HG02759 (cell line): ENCODE measurements at regions not wholly inside any gene's neighbourhood (a gene's known extent, or its start where the extent isn't known, plus 50 kb on each side); places are given as distances from the start of the nearest gene placed in this dataset.

ENCODE experiments used
- ATAC-seq: cut with Tn5 transposase; IDR thresholded peaks from one replicate; pipeline ENCODE4 v1.9.1; 2021; ENCODE audit warnings: mild to moderate bottlenecking, moderate library complexity; ENCODE audit not compliant: unreplicated experiment

DNA sequence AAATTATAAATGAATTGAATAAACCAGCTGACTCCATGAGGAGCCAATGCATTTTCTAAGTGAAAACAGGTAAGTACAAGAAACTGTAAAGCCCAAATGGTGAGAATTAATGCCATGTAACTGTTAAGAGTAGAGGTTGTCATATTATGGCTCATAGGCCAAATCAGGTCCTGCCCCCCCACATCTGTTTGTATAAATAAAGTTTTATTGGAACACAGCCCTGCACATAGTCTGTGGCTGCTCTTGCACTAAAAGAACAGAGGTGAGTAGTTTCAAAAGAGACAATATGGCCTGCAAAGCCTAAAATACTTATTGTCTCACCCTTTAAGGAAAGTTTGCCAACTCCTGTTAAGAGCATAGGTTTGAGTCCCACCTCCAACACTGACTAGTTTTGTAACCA is 140.5 kb upstream of the SRRM4 start:
- ATAC-seq = no peak

DNA sequence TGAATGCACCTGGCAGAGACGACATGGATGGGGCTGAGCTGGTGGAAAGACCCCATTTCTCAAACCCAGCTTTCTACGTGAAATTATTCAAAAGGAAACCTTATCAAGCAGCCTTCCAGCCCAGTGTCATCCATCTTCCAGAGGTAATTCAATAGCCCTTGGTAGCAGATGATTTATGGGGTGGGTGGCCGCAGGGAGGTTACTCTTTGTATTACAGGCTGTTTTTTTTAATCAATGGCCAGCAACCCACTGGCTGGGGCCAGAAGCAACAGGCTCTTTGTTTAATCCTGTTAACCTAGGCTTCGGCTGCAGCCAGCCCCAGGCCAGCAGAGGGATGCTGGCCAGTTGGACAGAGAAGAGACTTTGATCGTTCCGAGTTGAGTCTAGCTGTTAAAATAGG is 139.8 kb upstream of the SRRM4 start:
- no peak for ATAC-seq

DNA sequence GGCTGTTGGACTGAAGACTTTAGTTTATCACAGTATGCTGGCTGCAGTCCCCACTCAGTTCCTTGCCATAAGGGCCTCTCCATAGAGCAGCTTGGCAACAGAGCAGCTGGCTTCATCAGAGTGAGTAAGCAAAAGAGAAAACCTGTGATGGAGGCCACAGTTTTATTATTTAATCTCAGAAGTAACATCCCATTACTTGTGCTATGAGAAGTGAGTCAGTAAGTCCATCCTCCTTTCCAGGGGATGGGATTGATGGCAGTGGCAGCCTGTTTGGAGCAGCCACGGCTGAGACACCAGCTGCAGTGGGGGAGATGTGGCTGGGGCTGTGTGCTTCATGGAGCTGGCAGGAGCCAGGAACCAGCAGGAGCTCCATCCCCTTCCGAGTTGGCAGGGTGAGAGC is 138.5 kb upstream of the SRRM4 start:
- ATAC-seq = no peak

DNA sequence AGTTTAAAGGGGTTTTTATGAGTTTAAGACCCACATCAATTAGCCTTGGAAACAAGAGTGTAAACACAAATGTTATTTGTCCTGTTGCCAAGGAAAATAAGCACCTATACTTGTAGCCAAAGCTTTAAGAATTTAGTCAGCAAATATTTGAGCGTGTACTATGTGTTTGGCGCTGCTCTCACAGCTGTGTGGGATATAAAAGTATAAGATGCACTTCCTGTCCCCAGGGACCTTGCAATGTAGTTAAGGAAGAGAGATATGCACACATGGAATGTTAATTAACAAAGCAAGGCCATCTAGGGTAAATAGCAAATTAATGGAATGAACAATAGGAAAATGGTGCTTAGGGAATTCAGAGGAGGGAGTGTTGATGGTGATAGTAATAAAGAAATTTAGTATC is 134.9 kb upstream of the SRRM4 start:
- ATAC-seq = no peak

DNA sequence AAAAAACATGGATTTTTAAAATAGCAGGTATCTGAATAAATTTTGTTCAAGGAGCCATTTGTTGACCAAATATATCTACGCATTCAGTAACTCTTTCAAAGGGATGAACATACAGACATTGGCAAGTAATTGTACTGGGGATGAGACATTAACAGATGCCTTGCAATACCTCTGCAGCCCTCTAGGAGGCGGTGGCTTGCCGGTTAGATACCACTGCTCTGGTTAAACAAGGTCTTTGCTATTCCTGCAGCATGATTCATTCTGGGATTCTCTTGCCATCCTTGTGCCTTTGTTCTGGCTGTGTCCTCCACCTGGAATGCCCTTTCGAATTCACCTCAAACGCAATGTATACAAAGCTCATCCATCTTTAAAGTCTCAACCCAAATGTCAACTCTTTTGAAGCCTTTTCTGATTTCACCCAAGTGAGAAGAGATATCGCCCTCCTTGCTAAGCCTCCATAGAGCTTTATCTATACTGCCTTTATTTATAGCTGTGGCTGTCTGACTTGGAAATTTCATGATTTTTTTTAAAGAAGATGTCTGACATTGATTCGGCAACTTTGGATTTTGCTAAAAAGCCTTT is 131.0 kb upstream of the SRRM4 start:
- no peak for ATAC-seq

DNA sequence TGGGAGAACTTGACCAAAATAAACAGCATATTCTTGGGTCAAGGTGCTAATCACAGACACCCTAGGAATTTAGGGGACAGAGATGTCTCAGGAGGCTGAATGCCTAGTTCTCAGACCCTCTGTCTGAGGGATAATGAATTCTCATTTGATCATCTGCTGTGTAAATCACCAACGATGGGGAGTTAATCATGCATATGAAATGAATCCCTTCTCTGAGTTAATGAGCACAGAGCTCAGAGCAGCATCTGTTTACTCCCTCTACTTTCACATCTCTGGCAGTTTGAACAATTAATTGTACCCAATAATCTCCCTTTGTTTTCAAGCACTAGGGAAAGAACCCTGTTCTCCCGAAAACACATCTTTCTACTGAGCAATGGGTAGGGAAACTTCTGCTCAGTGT is 129.4 kb upstream of the SRRM4 start:
- ATAC-seq = no peak

DNA sequence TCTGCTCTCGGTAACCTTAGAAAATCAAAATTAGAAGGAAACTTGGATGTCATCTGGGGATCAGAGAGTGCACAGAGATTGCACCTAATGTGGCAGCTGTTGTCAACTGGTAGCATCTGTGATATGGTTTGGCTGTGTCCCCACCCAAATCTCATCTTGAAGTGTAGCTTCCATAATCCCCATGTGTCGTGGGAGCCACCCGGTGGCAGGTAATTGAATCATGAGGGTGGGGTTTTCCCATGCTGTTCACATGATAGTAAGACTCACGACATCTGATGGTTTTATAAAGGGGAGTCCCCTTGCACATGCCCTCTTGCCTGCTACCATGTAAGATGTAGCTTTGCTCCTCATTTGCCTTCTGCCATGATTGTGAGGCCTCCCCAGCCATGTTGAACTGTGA is 127.7 kb upstream of the SRRM4 start:
- ATAC-seq = no peak

DNA sequence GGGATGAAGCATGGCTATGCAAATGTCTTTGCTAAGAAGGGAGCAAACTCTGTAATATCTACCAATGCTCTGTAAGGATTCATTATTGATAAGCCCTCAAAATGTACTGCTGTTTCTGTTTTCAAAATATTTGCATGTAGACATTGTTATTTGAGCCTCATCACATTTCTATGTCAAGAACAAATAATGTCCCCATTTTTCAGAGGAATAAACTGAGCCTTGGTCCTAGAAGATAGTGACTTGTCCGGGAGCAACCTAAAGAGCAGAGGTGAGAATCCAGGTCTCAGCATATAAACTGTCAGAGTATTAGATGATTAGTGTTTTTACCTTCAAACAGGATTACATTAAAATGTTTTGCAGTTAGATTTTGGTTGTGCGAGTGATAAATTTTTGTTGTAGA is 125.5 kb upstream of the SRRM4 start:
- no peak for ATAC-seq

DNA sequence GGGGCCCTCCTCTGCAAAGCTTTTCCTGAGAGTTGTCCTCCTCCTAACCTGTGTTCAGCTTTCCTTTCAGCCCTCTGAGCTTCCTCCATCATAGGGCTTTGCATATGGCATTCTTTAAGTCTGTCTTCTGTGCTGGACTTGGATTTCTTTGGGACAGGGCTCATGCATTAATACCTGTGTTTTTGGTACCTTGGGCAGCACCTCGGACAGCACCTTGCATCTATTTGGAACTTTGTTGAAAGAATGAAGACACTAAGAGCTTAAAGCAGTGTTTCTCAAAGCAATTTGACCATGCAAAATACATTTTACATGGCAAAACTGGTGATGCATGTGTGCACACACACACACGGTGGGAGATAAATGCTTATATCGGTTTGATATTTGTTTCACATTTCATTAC is 115.0 kb upstream of the SRRM4 start:
- ATAC-seq = no peak

DNA sequence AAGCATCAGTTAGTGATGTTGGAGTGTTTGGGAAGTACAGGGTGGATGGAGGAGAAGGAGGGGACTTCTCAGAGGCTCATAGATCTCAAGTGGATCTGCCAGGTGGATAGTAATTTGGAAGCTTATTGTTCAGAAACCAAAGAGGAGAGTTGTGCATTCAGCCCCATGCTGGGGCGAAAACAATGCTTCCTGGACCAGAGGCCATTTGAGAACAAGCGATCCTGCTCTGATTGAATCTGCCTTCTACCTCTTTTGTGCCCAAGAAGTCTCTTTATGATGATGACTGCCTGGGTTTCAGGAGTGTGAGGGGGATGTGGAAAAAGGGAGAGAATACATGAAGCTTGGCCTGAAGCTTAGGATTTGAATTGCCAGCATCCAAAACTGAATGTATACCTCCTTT is 110.8 kb upstream of the SRRM4 start:
- no peak for ATAC-seq

DNA sequence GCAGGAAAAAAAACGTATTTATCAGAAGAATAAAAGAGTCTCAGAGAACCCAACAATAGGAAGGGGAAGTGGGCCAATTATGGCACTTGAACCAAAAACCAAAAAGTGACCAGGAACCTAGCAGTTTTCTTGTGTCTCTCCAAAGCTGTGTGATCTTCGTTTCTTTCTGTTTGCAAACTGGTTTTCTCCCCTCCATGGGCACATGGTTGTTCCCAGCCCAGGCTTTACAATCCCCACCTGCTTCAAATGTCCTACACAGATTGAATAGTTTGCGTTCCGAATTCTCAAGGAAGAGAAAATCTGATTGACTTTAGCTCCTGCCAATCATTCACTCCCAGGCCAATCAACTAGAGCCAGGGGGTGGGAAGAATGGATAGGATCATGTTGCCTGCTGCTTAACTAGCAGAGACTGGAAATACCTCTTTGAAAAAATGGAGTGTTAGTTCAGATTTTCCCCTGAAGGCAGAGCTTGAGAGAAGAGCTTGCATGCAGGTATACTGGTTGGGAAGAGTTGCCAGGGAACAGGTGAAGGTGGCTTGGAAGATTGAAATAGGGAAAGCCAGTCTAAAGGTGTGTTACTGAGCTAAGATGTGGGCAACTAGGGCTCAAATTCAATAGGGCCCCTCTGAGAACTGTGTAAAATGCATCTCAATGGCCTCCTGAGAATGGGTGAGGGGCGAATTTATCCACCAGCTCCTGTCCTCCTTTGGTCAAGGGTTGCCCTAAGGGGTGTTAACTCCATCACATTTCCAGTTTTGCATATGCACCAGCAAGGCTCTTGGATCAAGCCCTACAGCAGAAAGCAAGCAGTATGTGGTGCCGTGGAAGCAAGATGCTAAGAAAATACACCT is 106.4 kb upstream of the SRRM4 start:
- ATAC-seq = no peak

DNA sequence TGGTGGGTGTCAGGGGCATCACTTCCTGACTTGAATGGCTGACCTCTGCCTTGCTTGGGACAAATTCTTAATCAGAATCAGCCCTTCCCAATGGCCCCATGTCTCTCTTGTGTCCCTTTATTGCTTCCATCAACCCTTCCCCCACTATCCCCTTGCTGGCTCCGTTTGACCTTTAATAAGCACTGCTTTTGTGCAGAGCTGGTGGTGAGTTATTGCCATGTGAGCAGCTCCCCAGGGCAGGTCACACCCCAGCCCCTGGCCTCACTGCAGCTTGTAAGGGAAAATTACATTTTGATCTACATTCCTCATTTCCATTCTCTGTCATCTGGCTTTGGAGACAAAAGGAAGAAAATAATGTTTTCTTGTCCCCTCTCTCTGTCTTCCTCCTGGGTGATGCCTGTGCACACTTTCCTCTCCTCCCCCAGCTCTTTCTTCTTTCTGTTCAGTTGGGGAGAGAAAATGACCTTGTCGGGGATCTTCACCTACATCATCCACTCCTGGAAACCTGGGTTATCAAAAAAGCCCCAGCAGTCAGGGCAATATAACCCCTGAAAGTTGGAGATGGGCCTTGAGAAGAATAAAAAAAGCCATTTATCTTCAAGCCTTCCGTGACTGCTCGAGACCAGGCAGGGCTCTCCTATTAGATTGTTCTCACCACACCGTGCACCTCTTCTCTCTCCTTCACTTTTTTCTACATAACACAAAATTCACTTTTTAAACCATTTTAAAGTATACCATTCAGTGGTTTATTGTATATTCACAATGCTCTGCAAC is 100.4 kb upstream of the SRRM4 start:
- ATAC-seq = no peak

DNA sequence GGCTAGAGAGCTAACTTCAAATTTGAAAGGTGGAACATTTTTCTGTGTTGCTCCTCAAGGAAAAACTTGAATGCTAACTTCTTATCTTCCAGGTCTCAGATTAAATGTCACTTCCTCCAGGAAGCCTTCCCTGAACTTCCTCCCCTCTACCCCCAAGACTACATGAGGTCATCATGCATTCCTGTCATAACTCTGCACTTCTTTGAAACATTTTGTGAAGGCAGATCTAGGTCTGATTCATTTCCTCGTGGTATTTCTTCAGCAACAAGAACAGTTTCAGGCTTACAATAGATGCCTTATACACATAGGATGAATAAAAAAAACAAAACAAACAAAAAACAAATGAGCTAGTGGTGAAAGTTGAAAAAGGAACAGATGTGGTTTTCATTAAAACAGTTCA is 97.1 kb upstream of the SRRM4 start:
- ATAC-seq = no peak

DNA sequence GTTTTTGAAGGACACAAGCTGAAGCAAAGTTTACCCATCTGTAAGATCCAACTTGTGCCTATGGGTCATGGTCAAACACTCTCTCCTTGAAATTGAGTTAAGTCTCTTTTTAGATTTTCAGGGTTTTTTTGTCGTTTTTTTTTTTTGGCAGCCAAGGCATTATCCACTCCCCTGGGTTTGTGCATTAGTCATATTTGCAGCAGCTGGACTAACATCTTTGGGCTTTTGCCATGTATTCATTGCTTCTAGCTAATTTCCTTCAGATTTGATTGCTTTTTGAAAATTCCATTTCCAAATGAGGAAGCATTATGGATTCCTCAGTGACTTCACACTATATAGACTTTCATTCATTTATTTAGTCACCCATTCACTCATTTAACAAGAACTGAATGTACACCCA is 80.3 kb upstream of the SRRM4 start:
- no peak for ATAC-seq

DNA sequence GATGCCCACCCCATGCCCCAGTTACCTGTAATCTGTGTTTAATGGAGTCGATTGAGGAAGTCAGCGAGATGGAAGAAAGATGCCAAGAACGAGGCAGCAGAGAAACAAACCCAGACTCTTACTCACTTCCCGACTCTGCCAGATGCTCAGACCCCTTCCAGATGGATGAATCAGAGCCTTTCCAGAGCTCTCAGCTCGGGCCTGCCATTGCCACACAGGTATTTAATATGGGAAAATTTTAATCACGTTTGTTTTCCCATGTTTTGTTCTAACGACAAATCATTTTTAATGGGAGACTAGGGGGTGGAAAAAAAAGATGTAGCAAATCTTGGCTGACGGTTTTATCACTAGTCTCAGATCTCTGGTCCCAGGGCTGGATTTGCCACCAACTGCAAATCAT is 72.5 kb upstream of the SRRM4 start:
- ATAC-seq = no peak

DNA sequence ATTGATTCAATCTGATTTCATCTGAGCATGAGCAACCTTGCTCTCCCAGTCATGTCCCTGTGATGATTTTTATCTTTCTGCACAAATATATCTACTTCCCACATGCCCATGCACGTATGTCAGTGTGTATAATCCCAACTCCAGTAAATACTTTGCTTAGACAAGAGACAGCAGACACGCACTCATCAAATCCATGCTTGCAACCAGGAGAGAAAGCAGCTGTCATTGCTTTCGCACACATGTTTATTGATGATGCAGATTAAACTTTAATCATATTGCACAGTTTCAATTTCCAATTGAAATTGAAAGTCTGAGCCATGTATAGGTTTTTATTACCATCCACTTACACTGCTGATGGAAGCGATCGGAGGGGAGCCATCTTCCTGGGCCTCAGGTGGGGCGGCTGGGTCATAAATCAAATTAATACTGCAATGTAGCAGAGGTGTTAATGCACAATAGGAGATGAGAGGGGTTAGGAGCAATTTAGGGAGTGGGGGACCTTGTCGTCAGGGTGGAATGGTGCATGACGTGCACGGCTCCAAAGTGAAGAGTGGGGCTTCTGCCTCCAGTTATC is 68.6 kb upstream of the SRRM4 start:
- no peak for ATAC-seq

DNA sequence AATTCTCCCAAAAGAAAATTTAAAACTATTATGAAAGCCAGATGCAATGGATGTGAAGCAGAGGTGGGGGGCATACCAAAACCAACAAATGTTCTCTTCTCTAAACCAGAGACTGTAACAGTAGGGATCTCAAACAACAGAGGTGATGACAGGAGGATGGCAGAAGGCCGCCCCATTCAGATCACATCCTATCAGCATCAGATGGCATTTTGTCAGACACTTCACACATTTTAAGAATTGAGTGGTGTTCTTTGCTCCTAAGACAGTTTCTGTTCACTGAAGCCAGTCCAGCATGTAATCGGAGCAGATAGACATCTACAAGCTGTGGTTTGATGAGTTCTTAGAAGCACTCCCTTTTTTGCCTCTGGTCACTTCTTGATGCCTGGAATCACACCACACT is 59.6 kb upstream of the SRRM4 start:
- no peak for ATAC-seq

DNA sequence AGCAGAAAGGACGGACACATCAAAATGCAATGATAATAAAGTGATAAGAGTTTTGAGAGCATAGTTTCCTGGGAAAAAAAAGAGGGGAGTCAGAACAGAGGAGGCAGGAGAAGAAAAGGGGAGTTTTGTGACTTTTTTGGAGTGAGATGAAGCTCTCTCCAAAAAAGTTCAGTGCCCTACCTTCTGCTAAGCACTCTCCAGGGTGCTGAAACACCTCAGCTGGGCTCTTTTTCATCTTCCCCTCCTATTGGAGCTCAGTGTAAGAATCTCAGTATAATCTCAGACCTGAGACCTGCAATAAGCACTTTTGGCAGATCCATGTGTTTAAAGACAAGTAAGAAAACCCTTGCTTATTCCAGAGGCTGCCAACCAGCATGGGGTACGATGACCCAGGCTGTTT is 58.9 kb upstream of the SRRM4 start:
- ATAC-seq = no peak

DNA sequence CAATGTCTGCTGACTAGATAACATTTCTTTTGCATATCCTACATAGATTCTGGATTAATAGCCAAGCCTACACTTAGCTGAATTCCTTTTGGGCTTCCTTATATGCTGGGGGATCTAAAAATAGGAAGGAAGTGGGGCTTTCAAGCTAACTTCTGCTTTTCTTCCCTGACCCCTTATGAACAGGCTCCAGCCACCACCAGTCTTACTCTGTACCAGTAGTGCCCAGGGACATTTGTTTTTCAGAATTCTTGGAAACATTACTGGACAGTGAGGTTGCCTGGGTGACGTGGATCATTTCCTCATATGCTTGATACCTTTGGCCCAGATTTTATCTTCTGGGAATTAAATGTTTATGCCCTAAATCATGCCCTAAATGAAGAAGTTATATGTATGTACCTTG is 55.9 kb upstream of the SRRM4 start:
- ATAC-seq = no peak

DNA sequence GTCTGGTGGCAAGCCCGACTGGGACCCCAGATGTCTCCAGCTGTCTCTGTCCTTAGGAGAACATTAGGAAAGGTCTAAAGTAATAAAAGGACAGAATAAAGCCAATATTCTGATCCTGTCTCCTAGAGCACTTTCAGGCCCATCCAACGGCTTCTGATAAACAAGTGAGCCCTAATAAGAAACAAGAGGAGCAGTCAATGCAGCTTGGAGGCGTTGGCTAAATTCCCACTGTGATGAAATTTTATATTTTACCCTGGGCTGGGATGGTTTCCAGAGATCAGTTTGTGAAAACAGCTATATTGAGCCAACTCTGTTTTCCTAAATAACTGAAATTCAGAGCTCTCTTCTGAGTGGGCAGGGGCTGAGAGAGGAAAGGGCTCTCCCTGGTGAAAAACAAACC is 55.5 kb upstream of the SRRM4 start:
- no peak for ATAC-seq
